ENCODE measurements at regions not wholly inside any gene's neighbourhood (a gene's known extent, or its start where the extent isn't known, plus 50 kb on each side); places are given as distances from the start of the nearest gene placed in this dataset.

DNA sequence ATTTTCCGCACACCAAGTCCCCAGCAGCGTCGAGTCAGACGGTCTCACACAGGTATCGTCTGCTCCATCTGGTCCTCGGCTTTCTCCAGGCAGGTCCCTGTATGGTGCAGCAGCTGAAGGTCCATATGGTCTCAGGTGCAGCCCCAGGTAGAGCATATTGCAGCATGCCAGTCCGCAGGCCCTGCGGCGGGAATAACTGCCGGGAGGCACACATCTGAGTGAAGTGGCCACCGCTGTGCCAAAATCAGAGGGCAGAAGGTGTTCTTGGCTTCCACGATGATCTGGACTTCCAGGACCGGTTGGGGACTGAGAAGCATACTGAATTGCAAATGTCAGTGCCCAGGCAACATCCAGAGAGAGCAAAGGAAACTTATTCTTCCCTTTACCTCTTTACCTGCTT is 320.3 kb downstream of the RNF144A start:
- peaks cover 16% of the 10 kb centered on the region for H3K27me3 Mint-ChIP-seq (ENCODE audit: insufficient read depth, unreplicated experiment)
- H3K36me3 Mint-ChIP-seq (ENCODE audit: insufficient read depth, unreplicated experiment): no peaks in the 10 kb centered on the region
- Histone ChIP-seq H3K27me3 (replicated peaks; ENCODE audit: control insufficient read depth, insufficient read depth, low read length) (no peaks in the 10 kb centered on the region), H3K36me3 (ENCODE audit: control insufficient read depth, insufficient read depth, low read length) (no peaks in the 10 kb centered on the region), H3K4me1 (no peaks in the 10 kb centered on the region), H3K4me3 (ENCODE audit: low read depth, low read length) (no peak overlapping the region), H3K9me3 (no peaks in the 10 kb centered on the region)
- no peak for DNase-seq
- ChIA-PET POLR2A (no interaction called here), CTCF (no interaction called here)
- no peak overlapping the region for H3K27ac Mint-ChIP-seq (ENCODE audit: unreplicated experiment)
- no peak overlapping the region for H3K4me3 Mint-ChIP-seq (ENCODE audit: unreplicated experiment)
- H3K9me3 Mint-ChIP-seq (ENCODE audit: unreplicated experiment): no peaks in the 10 kb centered on the region
- TF ChIP-seq, protein P1, sequence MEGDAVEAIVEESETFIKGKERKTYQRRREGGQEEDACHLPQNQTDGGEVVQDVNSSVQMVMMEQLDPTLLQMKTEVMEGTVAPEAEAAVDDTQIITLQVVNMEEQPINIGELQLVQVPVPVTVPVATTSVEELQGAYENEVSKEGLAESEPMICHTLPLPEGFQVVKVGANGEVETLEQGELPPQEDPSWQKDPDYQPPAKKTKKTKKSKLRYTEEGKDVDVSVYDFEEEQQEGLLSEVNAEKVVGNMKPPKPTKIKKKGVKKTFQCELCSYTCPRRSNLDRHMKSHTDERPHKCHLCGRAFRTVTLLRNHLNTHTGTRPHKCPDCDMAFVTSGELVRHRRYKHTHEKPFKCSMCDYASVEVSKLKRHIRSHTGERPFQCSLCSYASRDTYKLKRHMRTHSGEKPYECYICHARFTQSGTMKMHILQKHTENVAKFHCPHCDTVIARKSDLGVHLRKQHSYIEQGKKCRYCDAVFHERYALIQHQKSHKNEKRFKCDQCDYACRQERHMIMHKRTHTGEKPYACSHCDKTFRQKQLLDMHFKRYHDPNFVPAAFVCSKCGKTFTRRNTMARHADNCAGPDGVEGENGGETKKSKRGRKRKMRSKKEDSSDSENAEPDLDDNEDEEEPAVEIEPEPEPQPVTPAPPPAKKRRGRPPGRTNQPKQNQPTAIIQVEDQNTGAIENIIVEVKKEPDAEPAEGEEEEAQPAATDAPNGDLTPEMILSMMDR (IDR thresholded peaks at IDR 0.05; ENCODE audit: insufficient read depth in 1 of 2, low read depth in 1 of 2, low read length in 1 of 2, severe bottlenecking in 1 of 2, unreplicated experiment in 1 of 2): no peak
- intact Hi-C loops (cut with micrococcal nuclease; ENCODE audit: unreplicated experiment): no loop called here
- no peaks in the 10 kb centered on the region for H3K4me1 Mint-ChIP-seq (ENCODE audit: low read depth, unreplicated experiment)
- BruUV-seq (replicated peaks): no TSS peak

DNA sequence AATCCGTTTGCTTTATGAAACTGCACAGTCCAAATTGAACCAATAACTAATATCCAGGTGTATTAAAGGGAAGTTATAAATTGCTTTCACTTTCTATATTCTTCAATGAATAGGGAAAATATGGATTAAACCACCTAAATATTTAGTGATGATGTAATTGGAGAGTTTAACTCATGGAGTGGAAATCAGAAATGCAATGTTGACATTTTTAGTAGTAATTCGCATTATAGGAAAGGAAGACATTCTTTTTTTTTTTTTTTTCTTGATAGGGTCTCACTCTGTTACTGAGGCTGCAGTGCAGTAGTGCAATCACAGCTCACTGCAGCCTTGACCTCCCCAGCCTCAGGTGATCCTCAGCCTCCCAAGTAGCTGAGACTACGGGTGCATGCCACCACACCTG is 321.9 kb downstream of the RNF144A start:
- no peaks in the 10 kb centered on the region for H3K36me3 Mint-ChIP-seq (ENCODE audit: insufficient read depth, unreplicated experiment)
- no TSS peak for BruUV-seq (replicated peaks)
- intact Hi-C loops (cut with micrococcal nuclease; ENCODE audit: unreplicated experiment): no loop called here
- Histone ChIP-seq H3K4me1 (no peaks in the 10 kb centered on the region), H3K36me3 (ENCODE audit: control insufficient read depth, insufficient read depth, low read length) (no peaks in the 10 kb centered on the region), H3K4me3 (ENCODE audit: low read depth, low read length) (no peak overlapping the region), H3K9me3 (no peaks in the 10 kb centered on the region), H3K27me3 (replicated peaks; ENCODE audit: control insufficient read depth, insufficient read depth, low read length) (no peaks in the 10 kb centered on the region)
- H3K4me3 Mint-ChIP-seq (ENCODE audit: unreplicated experiment): no peak overlapping the region
- POLR2A ChIA-PET: no interaction called here
- TF ChIP-seq, protein P1 (IDR thresholded peaks at IDR 0.05; ENCODE audit: insufficient read depth in 1 of 2, low read depth in 1 of 2, low read length in 1 of 2, severe bottlenecking in 1 of 2, unreplicated experiment in 1 of 2): no peak
- no peaks in the 10 kb centered on the region for H3K9me3 Mint-ChIP-seq (ENCODE audit: unreplicated experiment)
- no peak overlapping the region for H3K27ac Mint-ChIP-seq (ENCODE audit: unreplicated experiment)
- H3K27me3 Mint-ChIP-seq (ENCODE audit: insufficient read depth, unreplicated experiment): peaks cover 7% of the 10 kb centered on the region
- no peaks in the 10 kb centered on the region for H3K4me1 Mint-ChIP-seq (ENCODE audit: low read depth, unreplicated experiment)
- no peak for DNase-seq
- CTCF ChIA-PET: no interaction called here

DNA sequence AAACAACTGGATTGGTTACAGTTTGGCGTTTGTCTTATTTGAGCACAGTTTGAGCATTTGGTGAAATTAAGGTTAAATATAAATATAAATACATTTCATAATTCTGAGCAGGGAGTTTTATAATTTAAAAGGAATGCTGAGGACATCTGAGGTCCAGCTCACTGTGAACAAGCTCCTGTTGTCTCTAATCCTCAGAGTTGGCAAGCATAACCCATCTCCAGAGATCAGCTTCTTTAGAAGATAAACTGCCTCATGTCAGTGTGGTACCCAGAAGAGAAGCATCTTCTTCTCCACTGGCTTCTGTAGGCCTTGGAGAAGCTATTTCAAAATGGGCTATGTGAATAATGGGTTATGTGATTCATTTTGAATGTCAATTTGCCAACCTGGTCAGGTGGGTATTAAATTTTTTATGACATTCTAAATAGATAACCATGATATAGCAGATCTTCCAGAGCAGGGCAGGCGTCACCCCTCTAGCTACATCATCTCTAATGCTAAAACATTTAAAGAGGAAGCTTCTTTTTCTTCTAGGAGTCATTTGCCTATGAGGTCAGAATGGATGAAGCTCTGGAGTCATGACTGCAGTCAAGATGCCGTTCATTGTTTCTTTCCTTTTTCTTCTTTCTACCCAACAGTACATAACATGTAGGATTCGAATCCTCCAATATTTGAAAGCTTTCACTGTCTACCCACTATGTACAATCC is 324.0 kb downstream of the RNF144A start:
- ChIA-PET POLR2A (no interaction called here), CTCF (interaction anchor here (0.8 kb wide), 1 partner anchor 145 kb away, joined by 3 read pairs; no protein-coding TSS in a partner anchor)
- intact Hi-C loops (cut with micrococcal nuclease; ENCODE audit: unreplicated experiment): no loop called here
- TF ChIP-seq, protein P1 (IDR thresholded peaks at IDR 0.05; ENCODE audit: insufficient read depth in 1 of 2, low read depth in 1 of 2, low read length in 1 of 2, severe bottlenecking in 1 of 2, unreplicated experiment in 1 of 2): no peak
- BruUV-seq (replicated peaks): no TSS peak
- Histone ChIP-seq H3K4me1 (no peaks in the 10 kb centered on the region), H3K27me3 (replicated peaks; ENCODE audit: control insufficient read depth, insufficient read depth, low read length) (no peaks in the 10 kb centered on the region), H3K9me3 (no peaks in the 10 kb centered on the region), H3K36me3 (ENCODE audit: control insufficient read depth, insufficient read depth, low read length) (no peaks in the 10 kb centered on the region), H3K4me3 (ENCODE audit: low read depth, low read length) (no peak overlapping the region)
- Mint-ChIP-seq H3K9me3 (ENCODE audit: unreplicated experiment) (no peaks in the 10 kb centered on the region), H3K36me3 (ENCODE audit: insufficient read depth, unreplicated experiment) (no peaks in the 10 kb centered on the region), H3K27me3 (ENCODE audit: insufficient read depth, unreplicated experiment) (peaks cover 7% of the 10 kb centered on the region), H3K4me1 (ENCODE audit: low read depth, unreplicated experiment) (no peaks in the 10 kb centered on the region), H3K27ac (ENCODE audit: unreplicated experiment) (no peak overlapping the region), H3K4me3 (ENCODE audit: unreplicated experiment) (no peak overlapping the region)
- DNase-seq: no peak

Measured in Caco-2 (cell line).